GM10266 (cell line): ENCODE measurements at regions not wholly inside any gene's neighbourhood (a gene's known extent, or its start where the extent isn't known, plus 50 kb on each side); places are given as distances from the start of the nearest gene placed in this dataset.

Source experiments
- DNase-seq: peaks from one replicate; pipeline ENCODE4 v3.0.0; 2012; ENCODE audit errors: extremely low spot score
- CTCF ChIP-seq: IDR thresholded peaks from 2 replicates; pipeline ENCODE4 v1.5.1; 2012; ENCODE audit warnings: mild to moderate bottlenecking, low read depth; ENCODE audit not compliant: control insufficient read depth, insufficient read depth; ENCODE audit errors: missing control alignments

GRCh38 chr16:65540901-65541300, 419.0 kb upstream of the CDH11 start:
- no peak for DNase-seq
- no peak for TF ChIP-seq CTCF

DNA sequence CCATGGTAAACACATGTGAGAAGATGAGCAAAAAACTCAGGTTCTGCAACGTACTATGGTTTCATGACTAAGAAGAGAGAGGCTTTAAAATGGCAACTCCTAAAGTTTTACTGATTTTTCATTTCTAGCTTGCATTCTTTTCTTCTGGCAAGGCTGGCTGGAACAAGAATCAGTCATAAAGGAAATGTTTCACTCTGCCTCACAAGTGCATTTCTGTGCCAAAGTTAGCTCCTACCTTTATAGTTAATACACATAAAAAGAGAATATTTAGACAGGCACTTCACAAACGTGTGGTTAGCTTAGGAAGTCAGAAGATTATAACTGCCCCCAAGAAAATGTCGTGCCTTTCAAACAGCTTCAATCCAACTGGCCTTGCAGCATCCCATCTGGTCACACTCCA, 417.1 kb upstream of the CDH11 start:
- no peak for DNase-seq
- no peak for TF ChIP-seq CTCF

GRCh38 chr16:65537336-65537735, 415.5 kb upstream of the CDH11 start:
- no peak for DNase-seq
- no peak for TF ChIP-seq CTCF

DNA sequence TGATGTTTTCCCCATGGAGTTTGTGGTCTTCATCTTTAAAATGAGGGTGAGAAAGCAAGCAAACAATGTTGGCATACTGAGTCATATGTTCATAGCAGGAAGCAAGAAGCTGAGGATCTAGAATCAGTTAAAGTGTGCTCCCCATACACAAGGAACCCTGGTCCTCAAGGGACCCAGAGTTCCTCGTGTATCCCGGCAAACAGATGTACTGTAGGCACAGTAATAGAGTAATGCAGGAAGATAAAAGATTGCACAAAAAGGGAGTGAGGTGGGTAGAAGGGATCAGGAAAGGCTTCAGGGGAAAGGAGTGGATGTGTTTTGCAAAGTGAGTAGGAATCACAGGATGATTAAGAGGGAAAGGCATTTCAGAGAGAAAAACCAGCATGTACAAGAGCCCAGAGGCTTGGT, 412.3 kb upstream of the CDH11 start:
- no peak for DNase-seq
- TF ChIP-seq CTCF: no peak

- DNase-seq: no peak
- no peak for TF ChIP-seq CTCF
These were observed 411.0 kb upstream of the CDH11 start for GRCh38 chr16:65532846-65533245.

- TF ChIP-seq CTCF: no peak
- DNase-seq: no peak
These were observed 410.4 kb upstream of the CDH11 start for GRCh38 chr16:65532258-65532657.

DNA sequence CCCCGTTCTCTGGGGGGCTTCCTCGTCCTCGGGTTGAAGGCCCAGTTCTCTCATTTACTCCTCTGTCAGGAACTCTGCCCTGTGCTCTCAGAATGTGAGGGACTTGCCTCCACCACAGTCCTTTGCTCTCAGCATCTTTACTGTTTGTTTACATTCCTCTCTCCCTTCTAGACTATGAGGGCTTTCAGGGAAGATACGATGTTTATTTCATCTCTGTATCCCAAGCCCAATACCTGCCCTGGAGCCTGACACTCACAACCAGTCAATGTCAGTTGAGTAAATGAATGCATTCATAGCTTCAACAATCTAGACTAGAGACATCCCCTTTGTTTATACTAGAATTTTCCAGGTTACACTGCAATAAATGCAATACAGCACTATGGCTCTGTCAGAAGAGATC, 409.6 kb upstream of the CDH11 start:
- DNase-seq: no peak
- TF ChIP-seq CTCF: no peak

GRCh38 chr16:65525707-65526106, 403.8 kb upstream of the CDH11 start:
- no peak for TF ChIP-seq CTCF
- no peak for DNase-seq
